DND-41 (cell line): ENCODE measurements at regions not wholly inside any gene's neighbourhood (a gene's known extent, or its start where the extent isn't known, plus 50 kb on each side); places are given as distances from the start of the nearest gene placed in this dataset.

Source experiments
- ATAC-seq: fragments of 200-7000 bp; cut with Tn5 transposase; 3 replicates; pipeline ENCODE4 v1.9.1; 2021; ENCODE audit warnings: low read depth; ENCODE audit not compliant: insufficient read depth
- DNase-seq: peaks from one replicate; pipeline ENCODE4 v3.0.0-alpha.2; 2020
- H2AFZ ChIP-seq: 2 replicates; pipeline ENCODE4 v1.6.0; 2012; ENCODE audit warnings: low read depth, low read length
- H3K27ac ChIP-seq: 2 replicates; pipeline ENCODE4 v1.5.1; 2012; ENCODE audit warnings: low read length, inconsistent platforms
- H3K27me3 ChIP-seq: fragments of 200-600 bp; sonication (generic); 2 replicates; pipeline ENCODE4 v1.6.0; 2012; ENCODE audit warnings: low read length, mild to moderate bottlenecking, inconsistent platforms; ENCODE audit not compliant: insufficient read depth, poor library complexity
- H3K36me3 ChIP-seq: 2 replicates; pipeline ENCODE4 v1.5.1; 2012; ENCODE audit warnings: low read length, inconsistent platforms; ENCODE audit not compliant: insufficient read depth
- H3K4me1 ChIP-seq: 2 replicates; pipeline ENCODE4 v1.5.1; 2012; ENCODE audit warnings: mild to moderate bottlenecking, low read length; ENCODE audit not compliant: insufficient read depth
- H3K4me2 ChIP-seq: 2 replicates; pipeline ENCODE4 v1.6.0; 2012; ENCODE audit warnings: mild to moderate bottlenecking, moderate library complexity, low read length, inconsistent platforms; ENCODE audit not compliant: insufficient read depth
- H3K4me3 ChIP-seq, 2 experiments: fragments of 200-600 bp in 1 of 2; shearing (Covaris generic) in 1 of 2; 2 replicates each; pipeline ENCODE4 v1.5.1; 2012 to 2016; ENCODE audit warnings: inconsistent platforms in 2 of 2, low read length in 2 of 2, mild to moderate bottlenecking in 2 of 2, low read depth in 1 of 2, moderate library complexity in 1 of 2
- H3K79me2 ChIP-seq: 2 replicates; pipeline ENCODE4 v1.6.0; 2012; ENCODE audit warnings: low read length, inconsistent platforms; ENCODE audit not compliant: insufficient read depth
- H3K9ac ChIP-seq: 2 replicates; pipeline ENCODE4 v1.6.0; 2012; ENCODE audit warnings: low read depth, mild to moderate bottlenecking, inconsistent platforms, low read length, moderate library complexity
- H3K9me3 ChIP-seq: 2 replicates; pipeline ENCODE4 v1.5.1; 2012; ENCODE audit warnings: low read length, moderate library complexity, mild to moderate bottlenecking, inconsistent platforms; ENCODE audit not compliant: insufficient read depth, severe bottlenecking
- H4K20me1 ChIP-seq: 2 replicates; pipeline ENCODE4 v1.6.0; 2012; ENCODE audit warnings: low read length; ENCODE audit not compliant: insufficient read depth
- EZH2 ChIP-seq: IDR thresholded peaks from 3 replicates; pipeline ENCODE4 v1.6.1; 2012; ENCODE audit warnings: borderline replicate concordance, low read depth, mild to moderate bottlenecking, moderate library complexity, low read length, inconsistent platforms; ENCODE audit not compliant: severe bottlenecking
- TF ChIP-seq, protein P1 (sequence below): IDR thresholded peaks from 2 replicates; pipeline ENCODE4 v1.5.1; 2012; ENCODE audit warnings: borderline replicate concordance, low read length, moderate library complexity, mild to moderate bottlenecking; ENCODE audit not compliant: poor library complexity, severe bottlenecking; ENCODE audit errors: extremely low read depth

DNA sequence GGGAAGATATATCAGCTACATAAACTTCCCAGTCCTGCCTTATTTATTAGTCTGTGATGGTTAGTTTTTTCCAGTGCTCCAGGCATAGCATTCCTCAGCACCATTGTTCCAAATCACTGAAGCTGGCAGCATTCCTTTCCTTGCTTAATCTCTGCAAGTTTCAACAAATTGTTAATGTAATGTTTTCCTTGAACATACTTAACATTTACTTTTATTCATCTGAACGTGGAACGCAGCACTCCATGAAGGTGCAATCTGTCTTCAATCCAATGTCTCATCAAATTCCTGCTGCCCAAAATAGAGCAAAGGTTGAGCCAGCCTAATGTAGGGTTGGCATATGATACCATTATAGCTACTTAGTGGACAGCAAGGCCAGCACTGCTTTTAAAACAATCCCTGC is 441.1 kb upstream of the RBFOX1 start:
- no peaks in the 10 kb centered on the region for H3K9me3 ChIP-seq
- no peaks in the 10 kb centered on the region for H4K20me1 ChIP-seq
- H3K79me2 ChIP-seq, result no peaks in the 10 kb centered on the region
- no peak overlapping the region for H3K4me2 ChIP-seq
- H3K9ac ChIP-seq, result no peak overlapping the region
- DNase-seq (no peak), ATAC-seq (no peak)
- no peaks in the 10 kb centered on the region for H3K36me3 ChIP-seq
- no peak for TF ChIP-seq EZH2
- TF ChIP-seq, protein P1, sequence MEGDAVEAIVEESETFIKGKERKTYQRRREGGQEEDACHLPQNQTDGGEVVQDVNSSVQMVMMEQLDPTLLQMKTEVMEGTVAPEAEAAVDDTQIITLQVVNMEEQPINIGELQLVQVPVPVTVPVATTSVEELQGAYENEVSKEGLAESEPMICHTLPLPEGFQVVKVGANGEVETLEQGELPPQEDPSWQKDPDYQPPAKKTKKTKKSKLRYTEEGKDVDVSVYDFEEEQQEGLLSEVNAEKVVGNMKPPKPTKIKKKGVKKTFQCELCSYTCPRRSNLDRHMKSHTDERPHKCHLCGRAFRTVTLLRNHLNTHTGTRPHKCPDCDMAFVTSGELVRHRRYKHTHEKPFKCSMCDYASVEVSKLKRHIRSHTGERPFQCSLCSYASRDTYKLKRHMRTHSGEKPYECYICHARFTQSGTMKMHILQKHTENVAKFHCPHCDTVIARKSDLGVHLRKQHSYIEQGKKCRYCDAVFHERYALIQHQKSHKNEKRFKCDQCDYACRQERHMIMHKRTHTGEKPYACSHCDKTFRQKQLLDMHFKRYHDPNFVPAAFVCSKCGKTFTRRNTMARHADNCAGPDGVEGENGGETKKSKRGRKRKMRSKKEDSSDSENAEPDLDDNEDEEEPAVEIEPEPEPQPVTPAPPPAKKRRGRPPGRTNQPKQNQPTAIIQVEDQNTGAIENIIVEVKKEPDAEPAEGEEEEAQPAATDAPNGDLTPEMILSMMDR, result no peak
- no peaks in the 10 kb centered on the region for H3K27me3 ChIP-seq
- H3K4me1 ChIP-seq, result no peaks in the 10 kb centered on the region
- no peak overlapping the region for H3K4me3 ChIP-seq
- H3K27ac ChIP-seq, result no peak overlapping the region
- H2AFZ ChIP-seq, result no peak overlapping the region

DNA sequence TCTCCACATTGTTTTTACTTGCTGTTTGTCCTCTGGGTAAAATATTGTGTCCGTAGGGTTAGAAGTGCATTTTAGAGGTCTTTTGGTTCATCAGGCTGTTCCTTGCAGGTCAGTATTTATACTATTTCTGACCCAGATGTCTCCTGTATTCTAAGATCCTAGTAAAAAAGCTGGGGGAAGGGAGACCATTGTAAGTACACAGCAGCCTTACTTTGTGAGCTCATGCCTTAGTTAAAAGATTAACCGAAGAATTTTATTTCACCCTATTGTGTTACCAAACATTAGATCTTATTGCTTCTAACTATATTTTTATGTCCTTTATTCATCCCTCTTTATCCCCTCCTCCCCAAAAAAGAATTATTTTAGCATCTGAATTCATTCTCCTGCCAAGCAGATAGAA is 444.1 kb upstream of the RBFOX1 start:
- no peak for ATAC-seq
- H3K27me3 ChIP-seq, result no peaks in the 10 kb centered on the region
- no peak overlapping the region for H3K27ac ChIP-seq
- DNase-seq, result no peak
- no peak overlapping the region for H2AFZ ChIP-seq
- H3K4me2 ChIP-seq, result no peak overlapping the region
- H3K4me1 ChIP-seq, result no peaks in the 10 kb centered on the region
- H3K9ac ChIP-seq, result no peak overlapping the region
- H4K20me1 ChIP-seq, result no peaks in the 10 kb centered on the region
- H3K36me3 ChIP-seq, result no peaks in the 10 kb centered on the region
- TF ChIP-seq EZH2, result no peak
- TF ChIP-seq, protein P1, result no peak
- no peaks in the 10 kb centered on the region for H3K9me3 ChIP-seq
- no peak overlapping the region for H3K4me3 ChIP-seq
- H3K79me2 ChIP-seq, result no peaks in the 10 kb centered on the region

DNA sequence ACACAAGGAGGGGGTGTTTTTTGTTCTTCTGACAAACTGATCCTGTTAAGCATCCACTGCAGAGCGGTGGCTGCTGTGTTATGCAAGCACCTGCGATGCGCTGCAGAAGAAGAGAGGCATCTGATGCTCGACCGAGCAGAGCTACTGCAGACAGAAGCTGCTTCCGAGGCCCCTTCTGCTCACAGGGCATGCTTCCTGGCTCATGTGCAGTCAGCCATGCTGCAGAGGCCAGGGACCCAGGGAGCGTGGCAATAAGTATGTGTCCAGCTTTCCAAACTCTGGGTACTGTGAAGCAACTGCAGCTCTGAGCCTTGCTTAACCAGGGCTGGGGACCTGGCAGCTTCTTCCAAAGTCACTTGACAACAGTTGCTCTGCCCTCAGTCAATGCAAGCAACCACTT is 448.6 kb upstream of the RBFOX1 start:
- H3K27me3 ChIP-seq, result no peaks in the 10 kb centered on the region
- no peak overlapping the region for H2AFZ ChIP-seq
- no peak for ATAC-seq
- H3K36me3 ChIP-seq, result no peaks in the 10 kb centered on the region
- H4K20me1 ChIP-seq, result no peaks in the 10 kb centered on the region
- TF ChIP-seq, protein P1, result no peak
- no peak for TF ChIP-seq EZH2
- no peaks in the 10 kb centered on the region for H3K79me2 ChIP-seq
- no peak for DNase-seq
- H3K4me3 ChIP-seq, result no peak overlapping the region
- H3K9me3 ChIP-seq, result no peaks in the 10 kb centered on the region
- no peak overlapping the region for H3K9ac ChIP-seq
- H3K27ac ChIP-seq, result no peak overlapping the region
- no peaks in the 10 kb centered on the region for H3K4me1 ChIP-seq
- no peak overlapping the region for H3K4me2 ChIP-seq

DNA sequence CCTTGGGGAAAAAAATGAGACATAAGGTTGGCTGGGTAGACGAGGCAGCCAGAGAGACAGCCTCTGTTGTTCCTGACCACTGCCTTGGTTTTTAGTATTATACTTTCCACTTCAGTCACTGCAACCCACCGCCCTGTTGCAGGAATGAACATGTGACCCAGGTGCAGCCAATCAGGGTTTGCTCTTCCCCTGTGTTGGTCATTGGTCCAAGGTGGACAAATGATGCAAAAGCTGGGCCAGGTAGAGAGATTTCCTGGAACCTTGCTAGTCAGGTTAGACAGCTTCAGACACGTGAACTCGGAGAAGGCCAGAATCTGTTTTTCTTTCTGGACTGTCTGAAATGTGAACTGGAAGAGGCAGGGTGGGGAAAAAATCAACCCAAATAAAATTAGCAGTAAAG is 452.4 kb upstream of the RBFOX1 start:
- no peak for DNase-seq

More for the DNA sequence above, 452.4 kb upstream of the RBFOX1 start:
- Histone ChIP-seq H3K27ac (no peak overlapping the region), H3K9me3 (no peaks in the 10 kb centered on the region), H4K20me1 (no peaks in the 10 kb centered on the region), H3K27me3 (no peaks in the 10 kb centered on the region), H3K79me2 (no peaks in the 10 kb centered on the region), H3K36me3 (no peaks in the 10 kb centered on the region), H3K4me1 (no peaks in the 10 kb centered on the region), H3K4me2 (no peak overlapping the region), H3K4me3 (no peak overlapping the region), H3K9ac (no peak overlapping the region), H2AFZ (no peak overlapping the region)
- no peak for TF ChIP-seq EZH2
- TF ChIP-seq, protein P1, result no peak
- ATAC-seq, result no peak
